Brain microvascular endothelial cell (primary cell): ENCODE measurements at regions not wholly inside any gene's neighbourhood (a gene's known extent, or its start where the extent isn't known, plus 50 kb on each side); places are given as distances from the start of the nearest gene placed in this dataset.

ENCODE experiments used
- DNase-seq: peaks from one replicate; pipeline ENCODE4 v3.0.0-alpha.2; 2020
- H3K27ac ChIP-seq: fragments of 250-450 bp; sonication (Bioruptor Pico); 2 replicates; pipeline ENCODE4 v1.5.1; 2020; ENCODE audit warnings: mild to moderate bottlenecking, moderate library complexity
- H3K27me3 ChIP-seq: fragments of 250-450 bp; sonication (Bioruptor Pico); replicated peaks from 2 replicates; pipeline ENCODE4 v1.5.1; 2020; ENCODE audit warnings: mild to moderate bottlenecking
- H3K36me3 ChIP-seq: fragments of 250-450 bp; sonication (Bioruptor Pico); replicated peaks from 2 replicates; pipeline ENCODE4 v1.5.1; 2020; ENCODE audit warnings: mild to moderate bottlenecking
- H3K4me3 ChIP-seq: 2 replicates; pipeline ENCODE4 v1.5.1; 2011; ENCODE audit warnings: low read depth, mild to moderate bottlenecking, control low read depth, low read length, moderate library complexity
- CTCF ChIP-seq: IDR thresholded peaks from 2 replicates; pipeline ENCODE4 v1.5.1; 2011; ENCODE audit warnings: low read depth, mild to moderate bottlenecking, moderate library complexity, low read length, control low read depth, inconsistent platforms; ENCODE audit errors: missing control alignments
- in situ Hi-C: cut with HindIII; loops from 2 replicates; pipeline ENCODE4 v1.10.0; 2017; ENCODE audit warnings: low sequenced_read_pairs, low pct_ligation_motif_present

GRCh38 chr6:9982215-9982614, 432.7 kb downstream of the TFAP2A start:
- DNase-seq, result no peak
- TF ChIP-seq CTCF, result no peak
- Histone ChIP-seq H3K27me3 (no peaks in the 10 kb centered on the region), H3K36me3 (no peaks in the 10 kb centered on the region), H3K27ac (no peak overlapping the region), H3K4me3 (no peak overlapping the region)
- in situ Hi-C loops, result no loop called here

GRCh38 chr6:9979996-9980395, 434.9 kb downstream of the TFAP2A start:
- H3K36me3 ChIP-seq, result no peaks in the 10 kb centered on the region
- in situ Hi-C loops, result no loop called here
- no peak overlapping the region for H3K4me3 ChIP-seq
- H3K27ac ChIP-seq, result no peak overlapping the region
- no peaks in the 10 kb centered on the region for H3K27me3 ChIP-seq
- no peak for TF ChIP-seq CTCF
- no peak for DNase-seq

GRCh38 chr6:9978480-9978879, 436.4 kb downstream of the TFAP2A start:
- TF ChIP-seq CTCF, result no peak
- no peak overlapping the region for H3K4me3 ChIP-seq
- in situ Hi-C loops, result no loop called here
- no peaks in the 10 kb centered on the region for H3K36me3 ChIP-seq
- no peaks in the 10 kb centered on the region for H3K27me3 ChIP-seq
- no peak for DNase-seq
- no peak overlapping the region for H3K27ac ChIP-seq

GRCh38 chr6:9977411-9977810, 437.5 kb downstream of the TFAP2A start:
- no peak for DNase-seq
- TF ChIP-seq CTCF, result no peak
- H3K4me3 ChIP-seq, result no peak overlapping the region
- in situ Hi-C loops, result no loop called here
- no peaks in the 10 kb centered on the region for H3K27me3 ChIP-seq
- H3K27ac ChIP-seq, result no peak overlapping the region
- no peaks in the 10 kb centered on the region for H3K36me3 ChIP-seq

- no peak overlapping the region for H3K27ac ChIP-seq
- in situ Hi-C loops, result no loop called here
- TF ChIP-seq CTCF, result no peak
- no peaks in the 10 kb centered on the region for H3K27me3 ChIP-seq
- no peak for DNase-seq
- no peak overlapping the region for H3K4me3 ChIP-seq
- no peaks in the 10 kb centered on the region for H3K36me3 ChIP-seq
These were observed 453.2 kb downstream of the TFAP2A start for GRCh38 chr6:9961646-9962045.

- in situ Hi-C loops, result no loop called here
- TF ChIP-seq CTCF, result no peak
- no peak overlapping the region for H3K4me3 ChIP-seq
These were observed 457.6 kb downstream of the TFAP2A start for GRCh38 chr6:9957215-9957759.

More at GRCh38 chr6:9957215-9957759, 457.6 kb downstream of the TFAP2A start:
- no peak overlapping the region for H3K27ac ChIP-seq
- no peaks in the 10 kb centered on the region for H3K27me3 ChIP-seq
- H3K36me3 ChIP-seq, result no peaks in the 10 kb centered on the region
- DNase-seq, result no peak
